HUES6 (cell line): ENCODE measurements at regions not wholly inside any gene's neighbourhood (a gene's known extent, or its start where the extent isn't known, plus 50 kb on each side); places are given as distances from the start of the nearest gene placed in this dataset.
"Not testable (repeated sequence)": the region's sequence is repeated elsewhere in the genome, so short reads cannot be mapped to it uniquely, and the experiment has no call there.

Source experiments
- H3K27ac ChIP-seq: 2 replicates; pipeline ENCODE4 v1.7.0; 2013; ENCODE audit warnings: low read depth, mild to moderate bottlenecking, low read length, inconsistent platforms
- H3K27me3 ChIP-seq: 2 replicates; pipeline ENCODE4 v1.6.1; 2013; ENCODE audit warnings: low read length; ENCODE audit not compliant: control insufficient read depth, insufficient read depth
- H3K36me3 ChIP-seq: 2 replicates; pipeline ENCODE4 v1.6.1; 2013; ENCODE audit warnings: low read length; ENCODE audit not compliant: control insufficient read depth, insufficient read depth
- H3K4me1 ChIP-seq: 2 replicates; pipeline ENCODE4 v1.6.1; 2013; ENCODE audit warnings: low read length; ENCODE audit not compliant: control insufficient read depth, insufficient read depth
- H3K4me3 ChIP-seq: 2 replicates; pipeline ENCODE4 v1.5.1; 2013; ENCODE audit warnings: low read depth, low read length
- H3K9ac ChIP-seq: one replicate; pipeline ENCODE4 v1.6.1; 2013; ENCODE audit warnings: mild to moderate bottlenecking, low read length
- H3K9me3 ChIP-seq: 2 replicates; pipeline ENCODE4 v1.6.1; 2013; ENCODE audit warnings: low read depth, low read length; ENCODE audit not compliant: control insufficient read depth, insufficient read depth

- no peak overlapping the region for H3K4me3 ChIP-seq
- H3K36me3 ChIP-seq = no peaks in the 10 kb centered on the region
- no peaks in the 10 kb centered on the region for H3K9me3 ChIP-seq
- no peak overlapping the region for H3K27ac ChIP-seq
- no peaks in the 10 kb centered on the region for H3K4me1 ChIP-seq
- no peak overlapping the region for H3K9ac ChIP-seq
- H3K27me3 ChIP-seq = no peaks in the 10 kb centered on the region
Measured at GRCh38 chr1:214861615-214862014, 220.9 kb upstream of the KCNK2 start.

GRCh38 chr1:214862421-214862820 is 220.1 kb upstream of the KCNK2 start:
- no peak overlapping the region for H3K27ac ChIP-seq
- H3K36me3 ChIP-seq = no peaks in the 10 kb centered on the region
- H3K9me3 ChIP-seq = no peaks in the 10 kb centered on the region
- H3K4me3 ChIP-seq = no peak overlapping the region
- no peak overlapping the region for H3K9ac ChIP-seq
- no peaks in the 10 kb centered on the region for H3K27me3 ChIP-seq
- no peaks in the 10 kb centered on the region for H3K4me1 ChIP-seq

- Histone ChIP-seq H3K27ac (no peak overlapping the region), H3K9ac (no peak overlapping the region), H3K4me3 (no peak overlapping the region), H3K9me3 (peaks cover 3% of the 10 kb centered on the region; the same call in 1 of the 2 replicates), H3K27me3 (no peaks in the 10 kb centered on the region), H3K36me3 (no peaks in the 10 kb centered on the region), H3K4me1 (no peaks in the 10 kb centered on the region)
Measured at GRCh38 chr1:214864896-214865688, 217.4 kb upstream of the KCNK2 start.

GRCh38 chr1:214870426-214870825 is 212.1 kb upstream of the KCNK2 start:
- H3K27ac ChIP-seq, H3K27me3 ChIP-seq, H3K4me1 ChIP-seq, H3K36me3 ChIP-seq, H3K4me3 ChIP-seq, H3K9ac ChIP-seq: not testable (repeated sequence)
- H3K9me3 ChIP-seq = peaks cover 13% of the 10 kb centered on the region

- Histone ChIP-seq H3K9me3 (no peaks in the 10 kb centered on the region), H3K27me3 (no peaks in the 10 kb centered on the region), H3K27ac (no peak overlapping the region), H3K9ac (no peak overlapping the region), H3K4me3 (no peak overlapping the region), H3K36me3 (no peaks in the 10 kb centered on the region), H3K4me1 (no peaks in the 10 kb centered on the region)
Measured at GRCh38 chr1:214880956-214881355, 201.6 kb upstream of the KCNK2 start.

GRCh38 chr1:214882616-214883015 is 199.9 kb upstream of the KCNK2 start:
- Histone ChIP-seq H3K9me3 (no peaks in the 10 kb centered on the region), H3K4me3 (no peak overlapping the region), H3K27ac (no peak overlapping the region), H3K27me3 (no peaks in the 10 kb centered on the region), H3K9ac (no peak overlapping the region), H3K36me3 (no peaks in the 10 kb centered on the region), H3K4me1 (no peaks in the 10 kb centered on the region)

GRCh38 chr1:214895011-214895600 is 187.4 kb upstream of the KCNK2 start:
- Histone ChIP-seq H3K27ac (no peak overlapping the region), H3K4me3 (no peak overlapping the region), H3K4me1 (no peaks in the 10 kb centered on the region), H3K27me3 (no peaks in the 10 kb centered on the region), H3K9ac (no peak overlapping the region), H3K36me3 (no peaks in the 10 kb centered on the region), H3K9me3 (no peaks in the 10 kb centered on the region)

- H3K36me3 ChIP-seq = no peaks in the 10 kb centered on the region
- H3K9ac ChIP-seq = no peak overlapping the region
- H3K4me1 ChIP-seq = no peaks in the 10 kb centered on the region
- H3K27ac ChIP-seq = no peak overlapping the region
- no peaks in the 10 kb centered on the region for H3K27me3 ChIP-seq
- H3K4me3 ChIP-seq = no peak overlapping the region
- no peaks in the 10 kb centered on the region for H3K9me3 ChIP-seq
Measured at GRCh38 chr1:214896921-214897320, 185.6 kb upstream of the KCNK2 start.

- H3K9me3 ChIP-seq = no peaks in the 10 kb centered on the region
- no peaks in the 10 kb centered on the region for H3K27me3 ChIP-seq
- H3K27ac ChIP-seq = no peak overlapping the region
- no peak overlapping the region for H3K4me3 ChIP-seq
- H3K9ac ChIP-seq = no peak overlapping the region
- no peaks in the 10 kb centered on the region for H3K4me1 ChIP-seq
- no peaks in the 10 kb centered on the region for H3K36me3 ChIP-seq
Measured at GRCh38 chr1:214897581-214897980, 185.0 kb upstream of the KCNK2 start.

- Histone ChIP-seq H3K36me3 (no peaks in the 10 kb centered on the region), H3K27me3 (no peaks in the 10 kb centered on the region), H3K27ac (no peak overlapping the region), H3K4me1 (no peaks in the 10 kb centered on the region), H3K9me3 (no peaks in the 10 kb centered on the region), H3K4me3 (no peak overlapping the region), H3K9ac (no peak overlapping the region)
Measured at GRCh38 chr1:214898161-214898560, 184.4 kb upstream of the KCNK2 start.

GRCh38 chr1:214898718-214899117 is 183.8 kb upstream of the KCNK2 start:
- Histone ChIP-seq H3K9ac (no peak overlapping the region), H3K36me3 (no peaks in the 10 kb centered on the region), H3K27me3 (no peaks in the 10 kb centered on the region), H3K4me1 (no peaks in the 10 kb centered on the region), H3K27ac (no peak overlapping the region), H3K4me3 (no peak overlapping the region), H3K9me3 (no peaks in the 10 kb centered on the region)
